AG04449 (cell line): ENCODE measurements at regions not wholly inside any gene's neighbourhood (a gene's known extent, or its start where the extent isn't known, plus 50 kb on each side); places are given as distances from the start of the nearest gene placed in this dataset.
"Not testable (repeated sequence)": the region's sequence is repeated elsewhere in the genome, so short reads cannot be mapped to it uniquely, and the experiment has no call there.

Experiments
- CTCF ChIA-PET: fragments of 350-600 bp; formaldehyde crosslinking; extraction: SDS; loops from one replicate; lab custom pipeline; 2021; ENCODE audit warnings: antibody characterized with exemption; lab: Yijun Ruan, JAX
- POLR2A ChIA-PET: fragments of 400-600, 350-600 bp; formaldehyde crosslinking; extraction: SDS; loops from one replicate; lab custom pipeline; 2020; ENCODE audit warnings: antibody characterized with exemption, inconsistent platforms; lab: Yijun Ruan, JAX
- DNase-seq: peaks from one replicate; pipeline ENCODE4 v3.0.0-alpha.2; 2010; ENCODE audit warnings: low read depth, low spot score
- H3K4me3 ChIP-seq: 2 replicates; pipeline ENCODE4 v1.5.1; 2011; ENCODE audit warnings: low read depth, mild to moderate bottlenecking, control low read depth, low read length
- CTCF ChIP-seq: IDR thresholded peaks from one replicate; pipeline ENCODE4 v1.5.1; 2011; ENCODE audit warnings: mild to moderate bottlenecking, moderate library complexity, low read length, control low read depth, inconsistent platforms; ENCODE audit not compliant: insufficient read depth; ENCODE audit errors: missing control alignments

DNA sequence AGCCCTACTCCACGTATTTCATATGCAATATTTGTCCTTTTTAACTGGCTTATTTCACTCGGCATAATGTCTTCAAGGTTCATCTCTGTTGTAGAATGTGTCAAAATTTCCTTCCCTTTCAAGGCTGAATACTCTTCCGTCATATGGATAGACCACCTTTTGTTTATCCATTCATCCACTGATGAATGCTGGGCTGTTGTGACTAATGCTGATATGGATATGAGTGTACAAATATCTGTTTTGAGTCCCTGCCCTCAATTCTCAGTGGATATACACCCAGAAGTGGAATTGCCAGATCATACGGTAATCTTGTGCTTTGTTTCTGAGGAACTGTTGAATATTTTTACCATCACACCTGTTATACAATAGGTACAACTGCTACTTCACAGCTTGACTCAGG lies 155.2 kb upstream of the IRF2BP2 start:
- TF ChIP-seq CTCF = no peak
- DNase-seq = no peak
- no peak overlapping the region for H3K4me3 ChIP-seq
- ChIA-PET CTCF (no interaction called here), POLR2A (no interaction called here)

GRCh38 chr1:234763910-234764309 lies 153.9 kb upstream of the IRF2BP2 start:
- no peak for DNase-seq
- ChIA-PET POLR2A (no interaction called here), CTCF (no interaction called here)
- H3K4me3 ChIP-seq = no peak overlapping the region
- TF ChIP-seq CTCF = no peak

GRCh38 chr1:234763367-234763766 lies 153.4 kb upstream of the IRF2BP2 start:
- no peak overlapping the region for H3K4me3 ChIP-seq
- POLR2A ChIA-PET = no interaction called here

GRCh38 chr1:234762127-234762526 lies 152.1 kb upstream of the IRF2BP2 start:
- CTCF ChIA-PET, POLR2A ChIA-PET, DNase-seq, H3K4me3 ChIP-seq: not testable (repeated sequence)

More at GRCh38 chr1:234763367-234763766, 153.4 kb upstream of the IRF2BP2 start:
- CTCF ChIA-PET = no interaction called here
- no peak for TF ChIP-seq CTCF
- DNase-seq = no peak

DNA sequence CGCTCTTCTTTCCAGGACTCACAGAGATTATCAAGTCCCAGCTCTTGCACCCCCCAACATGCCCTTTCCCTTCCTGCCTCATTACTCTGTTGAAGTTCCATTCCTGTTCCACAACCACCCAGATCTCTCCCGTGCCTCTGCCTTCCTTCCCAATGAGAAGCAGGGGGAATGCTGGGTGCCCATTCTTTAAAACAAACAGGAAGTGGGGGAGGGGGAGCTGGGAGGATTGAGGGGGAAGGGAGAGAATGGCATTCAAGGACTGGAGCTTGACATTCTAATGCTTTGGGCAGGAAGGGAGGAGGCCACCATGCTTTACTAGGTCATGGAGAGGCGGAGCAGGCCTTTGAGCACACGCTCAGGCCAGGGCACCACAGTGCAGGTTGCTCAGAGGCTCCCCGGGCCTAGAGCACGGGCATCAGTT lies 150.3 kb upstream of the IRF2BP2 start:
- DNase-seq = no peak
- no peak overlapping the region for H3K4me3 ChIP-seq
- POLR2A ChIA-PET = no interaction called here
- CTCF ChIA-PET = no interaction called here
- TF ChIP-seq CTCF = no peak

DNA sequence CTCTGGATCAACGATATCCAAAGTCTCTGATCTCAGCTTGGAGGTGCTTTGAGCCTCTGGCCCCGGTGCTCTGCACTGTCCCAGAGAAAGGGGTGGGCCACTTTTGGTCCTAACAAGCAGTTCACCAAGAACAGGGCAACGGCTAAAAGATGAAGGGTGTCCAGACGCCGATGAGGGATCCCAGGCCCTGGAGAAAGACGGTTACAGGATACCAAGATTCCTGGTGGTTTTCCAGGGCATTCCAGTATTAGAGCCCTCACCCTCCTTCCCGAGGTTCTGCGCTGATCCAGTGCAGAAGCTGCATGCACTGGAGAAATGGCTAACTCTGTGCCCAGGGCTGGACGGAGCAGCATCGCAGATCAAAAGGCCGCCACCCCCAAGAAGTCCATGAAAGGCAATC lies 149.9 kb upstream of the IRF2BP2 start:
- H3K4me3 ChIP-seq = no peak overlapping the region
- POLR2A ChIA-PET = no interaction called here
- no peak for TF ChIP-seq CTCF
- no peak for DNase-seq
- CTCF ChIA-PET = interaction anchor here (1.0 kb wide), 1 partner anchor 16 kb away, joined by 4 read pairs; no protein-coding TSS in a partner anchor

DNA sequence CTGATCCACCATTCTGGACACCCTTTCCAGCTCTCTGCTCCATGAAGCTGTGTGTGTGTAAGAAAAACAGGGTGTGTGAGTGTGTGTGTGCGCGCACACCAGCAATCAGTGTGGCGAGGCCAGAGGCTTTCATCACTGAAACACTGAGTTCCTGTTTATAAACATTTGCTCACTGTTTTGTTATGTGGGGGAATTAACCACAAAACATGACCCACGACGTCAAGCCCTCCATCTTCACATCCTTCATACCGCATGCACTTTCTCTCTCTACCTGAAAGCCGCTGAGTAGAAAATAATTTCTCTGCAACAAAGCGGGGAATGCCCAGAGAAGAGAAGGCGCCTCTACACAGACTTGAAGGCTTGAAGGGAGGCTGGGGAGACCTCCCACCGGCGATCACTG lies 148.9 kb upstream of the IRF2BP2 start:
- DNase-seq = no peak
- CTCF ChIA-PET = interaction anchor here (1.0 kb wide), 2 partner anchors 8 to 15 kb away, joined by 3 to 4 read pairs; no protein-coding TSS in a partner anchor
- no peak for TF ChIP-seq CTCF
- POLR2A ChIA-PET = no interaction called here
- no peak overlapping the region for H3K4me3 ChIP-seq
